VCaP (cell line): ENCODE measurements at regions not wholly inside any gene's neighbourhood (a gene's known extent, or its start where the extent isn't known, plus 50 kb on each side); places are given as distances from the start of the nearest gene placed in this dataset.
"Not testable (repeated sequence)": the region's sequence is repeated elsewhere in the genome, so short reads cannot be mapped to it uniquely, and the experiment has no call there.

Source experiments
- H3K27ac ChIP-seq: fragments of 450-650 bp; 2 replicates; pipeline ENCODE4 v1.5.1; 2017
- TF ChIP-seq, protein P1 (sequence below): fragments of 450-650 bp; conservative IDR thresholded peaks from 2 replicates; pipeline ENCODE4 v1.5.1; 2017; ENCODE audit warnings: mild to moderate bottlenecking, moderate library complexity

GRCh38 chr2:193154076-193154475 is 959.3 kb upstream of the TMEFF2 start:
- H3K27ac ChIP-seq: no peak overlapping the region
- TF ChIP-seq, protein P1, sequence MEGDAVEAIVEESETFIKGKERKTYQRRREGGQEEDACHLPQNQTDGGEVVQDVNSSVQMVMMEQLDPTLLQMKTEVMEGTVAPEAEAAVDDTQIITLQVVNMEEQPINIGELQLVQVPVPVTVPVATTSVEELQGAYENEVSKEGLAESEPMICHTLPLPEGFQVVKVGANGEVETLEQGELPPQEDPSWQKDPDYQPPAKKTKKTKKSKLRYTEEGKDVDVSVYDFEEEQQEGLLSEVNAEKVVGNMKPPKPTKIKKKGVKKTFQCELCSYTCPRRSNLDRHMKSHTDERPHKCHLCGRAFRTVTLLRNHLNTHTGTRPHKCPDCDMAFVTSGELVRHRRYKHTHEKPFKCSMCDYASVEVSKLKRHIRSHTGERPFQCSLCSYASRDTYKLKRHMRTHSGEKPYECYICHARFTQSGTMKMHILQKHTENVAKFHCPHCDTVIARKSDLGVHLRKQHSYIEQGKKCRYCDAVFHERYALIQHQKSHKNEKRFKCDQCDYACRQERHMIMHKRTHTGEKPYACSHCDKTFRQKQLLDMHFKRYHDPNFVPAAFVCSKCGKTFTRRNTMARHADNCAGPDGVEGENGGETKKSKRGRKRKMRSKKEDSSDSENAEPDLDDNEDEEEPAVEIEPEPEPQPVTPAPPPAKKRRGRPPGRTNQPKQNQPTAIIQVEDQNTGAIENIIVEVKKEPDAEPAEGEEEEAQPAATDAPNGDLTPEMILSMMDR: no peak

- TF ChIP-seq, protein P1: no peak
Observed at GRCh38 chr2:193153576-193153975, 958.8 kb upstream of the TMEFF2 start.

GRCh38 chr2:193142467-193142866 is 947.7 kb upstream of the TMEFF2 start:
- H3K27ac ChIP-seq: peak overlapping the region; percentile 71

More at GRCh38 chr2:193153576-193153975, 958.8 kb upstream of the TMEFF2 start:
- no peak overlapping the region for H3K27ac ChIP-seq

DNA sequence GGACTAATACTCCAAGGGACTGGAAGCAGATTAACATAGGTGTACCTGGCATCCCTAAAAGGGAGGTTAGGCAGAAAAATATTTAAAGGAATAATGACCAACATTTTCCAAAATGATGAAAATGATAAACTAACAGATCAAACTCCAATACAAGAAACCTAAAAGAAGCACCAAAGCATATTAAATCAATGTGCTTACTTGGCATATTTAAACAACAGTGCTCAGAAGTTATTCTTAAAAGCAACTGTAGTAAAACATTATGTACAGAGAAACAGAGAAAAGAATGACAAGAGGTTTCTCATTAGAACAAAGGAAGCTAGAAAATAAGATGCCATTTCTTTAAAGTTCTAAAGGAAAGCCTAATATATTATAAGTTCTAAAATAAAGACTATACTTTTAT is 947.3 kb upstream of the TMEFF2 start:
- H3K27ac ChIP-seq: peak overlapping the region; percentile 71
- TF ChIP-seq, protein P1: no peak

GRCh38 chr2:193140895-193141294 is 946.2 kb upstream of the TMEFF2 start:
- H3K27ac ChIP-seq: not testable (repeated sequence)

- TF ChIP-seq, protein P1: no peak
- H3K27ac ChIP-seq: no peak overlapping the region
Observed at GRCh38 chr2:193124815-193125214, 930.1 kb upstream of the TMEFF2 start.

DNA sequence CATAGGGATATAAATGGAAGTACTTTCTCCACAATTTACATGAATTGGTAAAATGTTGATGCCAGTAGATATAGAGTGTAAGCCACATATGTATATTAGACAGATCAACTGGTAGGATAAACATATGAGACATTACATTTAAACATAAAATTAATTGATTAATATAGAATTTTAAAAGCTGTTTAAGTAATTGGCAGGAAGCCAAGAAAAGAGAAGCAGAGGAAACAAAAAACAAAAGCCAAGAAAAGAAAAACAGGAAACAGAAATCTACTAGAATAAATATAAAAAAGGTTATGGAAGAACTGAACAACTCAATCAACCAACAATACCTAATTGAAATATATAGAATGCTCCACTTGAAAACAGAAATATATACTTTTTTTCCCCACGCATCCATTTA is 920.1 kb upstream of the TMEFF2 start:
- H3K27ac ChIP-seq: no peak overlapping the region

DNA sequence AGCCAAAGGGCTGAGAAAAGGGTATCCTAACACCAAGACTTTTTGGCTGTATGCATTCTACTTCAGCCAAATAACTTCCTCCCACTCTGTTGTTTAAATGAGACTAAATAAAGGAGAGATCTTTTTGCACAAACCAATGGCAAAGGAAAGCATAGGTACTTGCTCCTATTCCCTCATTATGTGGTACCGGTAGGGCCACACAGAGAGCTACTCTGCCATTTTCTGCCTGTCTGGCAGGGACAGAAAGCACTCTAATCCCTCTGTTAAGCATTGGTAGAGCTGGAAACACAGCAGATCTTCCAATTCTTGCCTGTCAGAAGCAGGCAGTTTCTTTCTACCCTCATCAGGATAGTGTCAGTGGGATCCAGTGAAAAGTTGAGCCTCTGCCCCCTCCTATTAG is 918.3 kb upstream of the TMEFF2 start:
- TF ChIP-seq, protein P1: no peak
- no peak overlapping the region for H3K27ac ChIP-seq

More for the DNA sequence above, 920.1 kb upstream of the TMEFF2 start:
- TF ChIP-seq, protein P1: no peak

DNA sequence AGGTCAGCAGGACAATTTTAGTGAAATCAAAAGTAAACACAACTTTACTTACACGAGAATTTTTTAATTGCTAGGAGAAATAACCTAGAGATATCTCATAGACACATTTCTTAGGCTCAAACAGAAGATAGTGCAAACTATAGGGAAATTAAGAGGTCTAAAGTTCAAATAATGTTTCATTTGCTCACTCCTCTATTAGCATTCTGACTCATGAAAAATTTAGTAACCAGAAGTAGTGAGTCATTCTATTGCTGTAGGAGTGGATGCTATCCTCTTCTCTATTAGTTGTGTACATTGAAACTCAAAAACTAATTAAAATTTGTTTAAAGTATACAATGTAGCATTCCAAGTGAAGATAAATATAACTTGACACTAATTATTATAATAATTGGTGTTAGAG is 908.3 kb upstream of the TMEFF2 start:
- TF ChIP-seq, protein P1: no peak

More for the DNA sequence above, 908.3 kb upstream of the TMEFF2 start:
- no peak overlapping the region for H3K27ac ChIP-seq
